DND-41 (cell line): ENCODE measurements at regions not wholly inside any gene's neighbourhood (a gene's known extent, or its start where the extent isn't known, plus 50 kb on each side); places are given as distances from the start of the nearest gene placed in this dataset.

Experiments
- ATAC-seq: fragments of 200-7000 bp; cut with Tn5 transposase; 3 replicates; pipeline ENCODE4 v1.9.1; 2021; ENCODE audit warnings: low read depth; ENCODE audit not compliant: insufficient read depth
- DNase-seq: peaks from one replicate; pipeline ENCODE4 v3.0.0-alpha.2; 2020
- H2AFZ ChIP-seq: 2 replicates; pipeline ENCODE4 v1.6.0; 2012; ENCODE audit warnings: low read depth, low read length
- H3K27ac ChIP-seq: 2 replicates; pipeline ENCODE4 v1.5.1; 2012; ENCODE audit warnings: low read length, inconsistent platforms
- H3K27me3 ChIP-seq: fragments of 200-600 bp; sonication (generic); 2 replicates; pipeline ENCODE4 v1.6.0; 2012; ENCODE audit warnings: low read length, mild to moderate bottlenecking, inconsistent platforms; ENCODE audit not compliant: insufficient read depth, poor library complexity
- H3K36me3 ChIP-seq: 2 replicates; pipeline ENCODE4 v1.5.1; 2012; ENCODE audit warnings: low read length, inconsistent platforms; ENCODE audit not compliant: insufficient read depth
- H3K4me1 ChIP-seq: 2 replicates; pipeline ENCODE4 v1.5.1; 2012; ENCODE audit warnings: mild to moderate bottlenecking, low read length; ENCODE audit not compliant: insufficient read depth
- H3K4me2 ChIP-seq: 2 replicates; pipeline ENCODE4 v1.6.0; 2012; ENCODE audit warnings: mild to moderate bottlenecking, moderate library complexity, low read length, inconsistent platforms; ENCODE audit not compliant: insufficient read depth
- H3K4me3 ChIP-seq, 2 experiments: fragments of 200-600 bp in 1 of 2; shearing (Covaris generic) in 1 of 2; 2 replicates each; pipeline ENCODE4 v1.5.1; 2012 to 2016; ENCODE audit warnings: inconsistent platforms in 2 of 2, low read length in 2 of 2, mild to moderate bottlenecking in 2 of 2, low read depth in 1 of 2, moderate library complexity in 1 of 2
- H3K79me2 ChIP-seq: 2 replicates; pipeline ENCODE4 v1.6.0; 2012; ENCODE audit warnings: low read length, inconsistent platforms; ENCODE audit not compliant: insufficient read depth
- H3K9ac ChIP-seq: 2 replicates; pipeline ENCODE4 v1.6.0; 2012; ENCODE audit warnings: low read depth, mild to moderate bottlenecking, inconsistent platforms, low read length, moderate library complexity
- H3K9me3 ChIP-seq: 2 replicates; pipeline ENCODE4 v1.5.1; 2012; ENCODE audit warnings: low read length, moderate library complexity, mild to moderate bottlenecking, inconsistent platforms; ENCODE audit not compliant: insufficient read depth, severe bottlenecking
- H4K20me1 ChIP-seq: 2 replicates; pipeline ENCODE4 v1.6.0; 2012; ENCODE audit warnings: low read length; ENCODE audit not compliant: insufficient read depth
- EZH2 ChIP-seq: IDR thresholded peaks from 3 replicates; pipeline ENCODE4 v1.6.1; 2012; ENCODE audit warnings: borderline replicate concordance, low read depth, mild to moderate bottlenecking, moderate library complexity, low read length, inconsistent platforms; ENCODE audit not compliant: severe bottlenecking
- TF ChIP-seq, protein P1 (sequence below): IDR thresholded peaks from 2 replicates; pipeline ENCODE4 v1.5.1; 2012; ENCODE audit warnings: borderline replicate concordance, low read length, moderate library complexity, mild to moderate bottlenecking; ENCODE audit not compliant: poor library complexity, severe bottlenecking; ENCODE audit errors: extremely low read depth

DNA sequence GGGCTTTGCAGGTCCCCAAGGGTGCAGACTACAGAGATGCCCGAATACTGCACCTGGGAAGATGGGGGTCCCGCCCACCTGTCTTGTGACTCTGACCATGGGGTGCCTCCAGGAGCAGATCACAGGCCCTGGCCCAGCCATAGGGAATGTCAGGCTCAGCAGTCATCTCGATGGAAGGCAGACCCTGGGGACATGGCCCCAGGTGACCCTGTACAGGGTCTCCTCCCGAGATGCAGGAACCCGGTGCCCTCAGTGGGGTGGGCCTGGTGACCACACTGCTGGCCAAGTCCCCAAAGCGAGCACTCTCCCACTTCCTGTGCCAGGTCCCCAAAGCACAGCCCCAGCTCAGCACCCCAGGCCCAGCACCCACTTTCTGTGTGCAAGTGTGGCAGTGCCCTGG, 903.7 kb upstream of the USP15 start:
- TF ChIP-seq EZH2, result no peak
- TF ChIP-seq, protein P1, sequence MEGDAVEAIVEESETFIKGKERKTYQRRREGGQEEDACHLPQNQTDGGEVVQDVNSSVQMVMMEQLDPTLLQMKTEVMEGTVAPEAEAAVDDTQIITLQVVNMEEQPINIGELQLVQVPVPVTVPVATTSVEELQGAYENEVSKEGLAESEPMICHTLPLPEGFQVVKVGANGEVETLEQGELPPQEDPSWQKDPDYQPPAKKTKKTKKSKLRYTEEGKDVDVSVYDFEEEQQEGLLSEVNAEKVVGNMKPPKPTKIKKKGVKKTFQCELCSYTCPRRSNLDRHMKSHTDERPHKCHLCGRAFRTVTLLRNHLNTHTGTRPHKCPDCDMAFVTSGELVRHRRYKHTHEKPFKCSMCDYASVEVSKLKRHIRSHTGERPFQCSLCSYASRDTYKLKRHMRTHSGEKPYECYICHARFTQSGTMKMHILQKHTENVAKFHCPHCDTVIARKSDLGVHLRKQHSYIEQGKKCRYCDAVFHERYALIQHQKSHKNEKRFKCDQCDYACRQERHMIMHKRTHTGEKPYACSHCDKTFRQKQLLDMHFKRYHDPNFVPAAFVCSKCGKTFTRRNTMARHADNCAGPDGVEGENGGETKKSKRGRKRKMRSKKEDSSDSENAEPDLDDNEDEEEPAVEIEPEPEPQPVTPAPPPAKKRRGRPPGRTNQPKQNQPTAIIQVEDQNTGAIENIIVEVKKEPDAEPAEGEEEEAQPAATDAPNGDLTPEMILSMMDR, result no peak
- ATAC-seq, result no peak
- Histone ChIP-seq H3K4me3 (no peak overlapping the region), H4K20me1 (no peaks in the 10 kb centered on the region), H3K4me2 (no peak overlapping the region), H3K36me3 (no peaks in the 10 kb centered on the region), H3K9ac (no peak overlapping the region), H3K9me3 (no peaks in the 10 kb centered on the region), H2AFZ (no peak overlapping the region), H3K4me1 (no peaks in the 10 kb centered on the region), H3K27ac (no peak overlapping the region), H3K27me3 (no peaks in the 10 kb centered on the region), H3K79me2 (no peaks in the 10 kb centered on the region)
- DNase-seq, result no peak

DNA sequence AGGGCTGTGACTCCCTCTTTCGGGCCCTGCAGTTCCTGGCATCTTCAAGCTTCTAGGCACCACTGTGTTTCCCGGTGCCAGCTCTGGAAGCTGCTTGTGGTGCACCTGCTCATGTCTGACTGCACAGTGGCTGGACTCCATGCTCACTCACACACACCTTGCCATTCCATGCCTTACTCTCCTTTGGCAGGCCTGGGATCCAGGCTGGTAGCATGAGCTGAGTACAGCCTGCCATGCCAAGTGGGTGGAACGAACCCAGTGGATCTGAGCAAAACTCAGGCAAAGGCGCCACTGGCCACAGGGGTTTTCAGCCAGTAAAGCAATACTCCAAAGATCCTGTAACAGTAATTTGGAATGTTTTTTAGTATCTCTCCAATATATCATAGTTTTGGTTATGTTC, 902.7 kb upstream of the USP15 start:
- ATAC-seq, result no peak
- TF ChIP-seq EZH2, result no peak
- TF ChIP-seq, protein P1, result no peak

DNA sequence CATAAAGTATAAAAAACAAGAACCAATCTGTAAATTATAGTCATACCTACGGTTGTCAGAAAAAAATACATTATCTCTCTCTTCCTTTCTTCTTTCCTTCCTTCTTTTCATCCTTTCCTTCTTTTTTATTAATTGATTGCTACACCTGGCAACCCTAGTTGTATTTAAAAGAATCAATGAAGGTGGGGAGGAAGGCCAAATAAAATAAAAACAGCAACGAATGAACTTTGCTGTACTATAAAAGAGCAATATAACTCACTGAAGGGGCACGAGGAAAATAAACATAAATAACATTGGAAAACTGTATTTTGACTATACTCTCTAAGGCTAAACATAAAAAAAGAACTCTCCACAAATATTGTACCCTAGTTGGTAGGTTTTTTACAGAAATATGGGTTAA, 898.2 kb upstream of the USP15 start:
- Histone ChIP-seq H2AFZ (no peak overlapping the region), H4K20me1 (no peaks in the 10 kb centered on the region), H3K4me2 (no peak overlapping the region), H3K27me3 (no peaks in the 10 kb centered on the region), H3K79me2 (no peaks in the 10 kb centered on the region), H3K4me3 (no peak overlapping the region), H3K4me1 (no peaks in the 10 kb centered on the region), H3K36me3 (no peaks in the 10 kb centered on the region), H3K9me3 (no peaks in the 10 kb centered on the region), H3K9ac (no peak overlapping the region), H3K27ac (no peak overlapping the region)
- DNase-seq (no peak), ATAC-seq (no peak)
- TF ChIP-seq, protein P1, result no peak
- TF ChIP-seq EZH2, result no peak

More for the DNA sequence above, 902.7 kb upstream of the USP15 start:
- no peaks in the 10 kb centered on the region for H3K36me3 ChIP-seq
- H3K4me2 ChIP-seq, result no peak overlapping the region
- no peak overlapping the region for H3K27ac ChIP-seq
- no peak for DNase-seq
- H4K20me1 ChIP-seq, result no peaks in the 10 kb centered on the region
- no peaks in the 10 kb centered on the region for H3K27me3 ChIP-seq
- no peaks in the 10 kb centered on the region for H3K9me3 ChIP-seq
- H2AFZ ChIP-seq, result no peak overlapping the region
- no peaks in the 10 kb centered on the region for H3K4me1 ChIP-seq
- H3K9ac ChIP-seq, result no peak overlapping the region
- H3K79me2 ChIP-seq, result no peaks in the 10 kb centered on the region
- H3K4me3 ChIP-seq, result no peak overlapping the region

DNA sequence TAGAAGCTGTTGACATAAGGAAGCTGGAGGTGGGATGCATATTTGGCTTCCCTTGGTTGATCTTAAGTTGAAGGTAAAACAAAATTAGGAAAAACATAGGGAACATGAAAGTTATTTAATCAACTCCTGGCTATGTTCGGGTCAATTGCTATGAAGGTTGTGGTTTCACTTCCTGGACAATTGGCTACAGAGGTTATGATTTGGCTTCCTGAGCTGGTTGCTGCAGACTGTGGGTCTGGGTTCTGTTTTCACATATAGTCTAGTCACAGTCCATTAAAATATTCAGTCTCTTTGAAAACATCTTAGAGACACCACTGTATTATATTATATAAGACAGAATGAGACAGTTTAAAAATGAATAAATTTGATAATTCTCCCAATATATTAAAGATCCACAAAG, 895.2 kb upstream of the USP15 start:
- Histone ChIP-seq H3K36me3 (no peaks in the 10 kb centered on the region), H3K27ac (no peak overlapping the region), H2AFZ (no peak overlapping the region), H3K9ac (no peak overlapping the region), H3K4me2 (no peak overlapping the region), H3K9me3 (no peaks in the 10 kb centered on the region), H3K27me3 (no peaks in the 10 kb centered on the region), H3K79me2 (no peaks in the 10 kb centered on the region), H3K4me3 (no peak overlapping the region), H3K4me1 (no peaks in the 10 kb centered on the region), H4K20me1 (no peaks in the 10 kb centered on the region)
- TF ChIP-seq, protein P1, result no peak
- TF ChIP-seq EZH2, result no peak
- DNase-seq (no peak), ATAC-seq (no peak)
